MM.1S (cell line): ENCODE measurements at regions not wholly inside any gene's neighbourhood (a gene's known extent, or its start where the extent isn't known, plus 50 kb on each side); places are given as distances from the start of the nearest gene placed in this dataset.

Experiments used
- CTCF ChIP-seq: fragments of 300-600 bp; sonication (generic); IDR thresholded peaks from 2 replicates; pipeline ENCODE4 v1.5.1; 2016; ENCODE audit warnings: antibody characterized with exemption, low read length, mixed read lengths
- EZH2 ChIP-seq: fragments of 300-600 bp; sonication (generic); optimal IDR thresholded peaks from 2 replicates; pipeline ENCODE3; 2017; ENCODE audit warnings: low read depth, mild to moderate bottlenecking, antibody characterized with exemption, low read length, mixed read lengths

- TF ChIP-seq CTCF (no peak), EZH2 (no peak)
Observed at GRCh38 chr14:105746124-105746514, 219.7 kb downstream of the TMEM121 start.
